ENCODE measurements at regions not wholly inside any gene's neighbourhood (a gene's known extent, or its start where the extent isn't known, plus 50 kb on each side); places are given as distances from the start of the nearest gene placed in this dataset.
"Not testable (repeated sequence)": the region's sequence is repeated elsewhere in the genome, so short reads cannot be mapped to it uniquely, and the experiment has no call there.

- TF ChIP-seq, protein P1, sequence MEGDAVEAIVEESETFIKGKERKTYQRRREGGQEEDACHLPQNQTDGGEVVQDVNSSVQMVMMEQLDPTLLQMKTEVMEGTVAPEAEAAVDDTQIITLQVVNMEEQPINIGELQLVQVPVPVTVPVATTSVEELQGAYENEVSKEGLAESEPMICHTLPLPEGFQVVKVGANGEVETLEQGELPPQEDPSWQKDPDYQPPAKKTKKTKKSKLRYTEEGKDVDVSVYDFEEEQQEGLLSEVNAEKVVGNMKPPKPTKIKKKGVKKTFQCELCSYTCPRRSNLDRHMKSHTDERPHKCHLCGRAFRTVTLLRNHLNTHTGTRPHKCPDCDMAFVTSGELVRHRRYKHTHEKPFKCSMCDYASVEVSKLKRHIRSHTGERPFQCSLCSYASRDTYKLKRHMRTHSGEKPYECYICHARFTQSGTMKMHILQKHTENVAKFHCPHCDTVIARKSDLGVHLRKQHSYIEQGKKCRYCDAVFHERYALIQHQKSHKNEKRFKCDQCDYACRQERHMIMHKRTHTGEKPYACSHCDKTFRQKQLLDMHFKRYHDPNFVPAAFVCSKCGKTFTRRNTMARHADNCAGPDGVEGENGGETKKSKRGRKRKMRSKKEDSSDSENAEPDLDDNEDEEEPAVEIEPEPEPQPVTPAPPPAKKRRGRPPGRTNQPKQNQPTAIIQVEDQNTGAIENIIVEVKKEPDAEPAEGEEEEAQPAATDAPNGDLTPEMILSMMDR (IDR thresholded peaks at IDR 0.05): not testable (repeated sequence)
- not testable (repeated sequence) for TF ChIP-seq EZH2phosphoT487 (IDR thresholded peaks at IDR 0.05)
Observed at GRCh38 chr9:16294940-16295339, 575.5 kb downstream of the BNC2 start.
